Body of pancreas (tissue), 4 donors: ENCODE measurements at regions not wholly inside any gene's neighbourhood (a gene's known extent, or its start where the extent isn't known, plus 50 kb on each side); places are given as distances from the start of the nearest gene placed in this dataset.

Experiments used
- ATAC-seq: fragments of 150-250 bp; one replicate; pipeline ENCODE4 v1.9.1; 2016
- DNase-seq, 4 donors: peaks; one replicate each; pipeline ENCODE4 v3.0.0-alpha.2; 2019
- H3K27ac ChIP-seq, 4 donors: fragments of 200-600 bp; sonication (generic); 1 replicate in 3 of 4; 2 replicates in 1 of 4; pipeline versions ENCODE4 v1.5.1 to v1.6.1; 2016 to 2019; ENCODE audit warnings: mild to moderate bottlenecking in 1 of 4, mixed read lengths in 1 of 4, moderate library complexity in 1 of 4
- H3K27me3 ChIP-seq, 2 donors: fragments of 200-600 bp; sonication (generic); one replicate each; pipeline ENCODE4 v1.6.0; 2016; ENCODE audit warnings: mild to moderate bottlenecking in 1 of 2
- H3K36me3 ChIP-seq, 2 donors: fragments of 200-600 bp; sonication (generic); replicated peaks in 1 of 2; 2 replicates each; pipeline ENCODE4 v1.5.1; 2016; ENCODE audit warnings: low read depth in 2 of 2; ENCODE audit not compliant: insufficient read depth in 1 of 2
- H3K4me1 ChIP-seq: fragments of 200-600 bp; sonication (generic); one replicate; pipeline ENCODE4 v1.6.0; 2016
- H3K4me3 ChIP-seq, 2 donors: fragments of 200-600 bp; sonication (generic); 1 replicate in 1 of 2; 2 replicates in 1 of 2; pipeline ENCODE4 v1.5.1; 2016 to 2019
- H3K9me3 ChIP-seq, 3 donors: fragments of 200-600 bp; sonication (generic); 1 replicate in 2 of 3; 2 replicates in 1 of 3; pipeline ENCODE4 v1.5.1; 2016
- POLR2A ChIP-seq, 3 donors: fragments of 450-650 bp; IDR thresholded peaks; one replicate each; pipeline ENCODE4 v1.6.1; 2016; ENCODE audit warnings: antibody characterized with exemption in 3 of 3, mild to moderate bottlenecking in 2 of 3
- WGBS, 2 donors: methylation state at CpG; one replicate each; pipeline ENCODE4 v1.1.5; 2017; 5-methylcytosine and 5-hydroxymethylcytosine counted together
- intact Hi-C: fragments of 100-400 bp; cut with DNase I; formaldehyde crosslinking; loops from one replicate; pipeline ENCODE4 v1.15.1; 2023
- TF ChIP-seq, protein P1 (sequence below), 7 experiments: fragments of 450-650 bp in 4 of 7; fragments of 200-600 bp in 3 of 7; sonication (generic) in 3 of 7; IDR thresholded peaks; one replicate each; pipeline ENCODE4 v1.5.1; 2016 to 2019; ENCODE audit warnings: antibody characterized with exemption in 7 of 7

DNA sequence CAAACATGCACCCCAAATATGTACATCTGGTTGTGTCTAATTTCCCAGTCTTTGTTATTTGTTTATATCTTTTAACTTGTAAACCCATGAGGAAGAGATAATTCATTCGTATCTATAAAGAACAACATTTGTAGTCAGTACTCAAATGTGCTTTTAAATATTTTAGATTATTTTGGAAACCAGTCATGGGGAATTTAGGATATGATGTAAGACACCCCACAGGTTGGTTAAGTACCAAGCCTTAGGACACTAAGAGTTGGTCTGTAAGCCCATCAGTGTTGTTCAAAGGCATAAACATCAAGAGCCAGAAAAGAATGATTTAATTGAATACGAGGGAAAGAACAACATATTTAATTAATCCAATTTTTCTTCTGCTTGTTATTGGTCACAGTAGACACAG lies 421.1 kb upstream of the SEMA3C start:
- H3K4me1 ChIP-seq: no peaks in the 10 kb centered on the region
- intact Hi-C loops: no loop called here
- no peaks in the 10 kb centered on the region for H3K36me3 ChIP-seq
- no peak for DNase-seq
- WGBS, 2 donors: 39 to 65% methylated on average over 2 of the region's 2 CpGs
- no peaks in the 10 kb centered on the region for H3K27me3 ChIP-seq
- no peak overlapping the region for H3K27ac ChIP-seq
- H3K9me3 ChIP-seq: no peaks in the 10 kb centered on the region
- no peak for ATAC-seq
- TF ChIP-seq, protein P1, sequence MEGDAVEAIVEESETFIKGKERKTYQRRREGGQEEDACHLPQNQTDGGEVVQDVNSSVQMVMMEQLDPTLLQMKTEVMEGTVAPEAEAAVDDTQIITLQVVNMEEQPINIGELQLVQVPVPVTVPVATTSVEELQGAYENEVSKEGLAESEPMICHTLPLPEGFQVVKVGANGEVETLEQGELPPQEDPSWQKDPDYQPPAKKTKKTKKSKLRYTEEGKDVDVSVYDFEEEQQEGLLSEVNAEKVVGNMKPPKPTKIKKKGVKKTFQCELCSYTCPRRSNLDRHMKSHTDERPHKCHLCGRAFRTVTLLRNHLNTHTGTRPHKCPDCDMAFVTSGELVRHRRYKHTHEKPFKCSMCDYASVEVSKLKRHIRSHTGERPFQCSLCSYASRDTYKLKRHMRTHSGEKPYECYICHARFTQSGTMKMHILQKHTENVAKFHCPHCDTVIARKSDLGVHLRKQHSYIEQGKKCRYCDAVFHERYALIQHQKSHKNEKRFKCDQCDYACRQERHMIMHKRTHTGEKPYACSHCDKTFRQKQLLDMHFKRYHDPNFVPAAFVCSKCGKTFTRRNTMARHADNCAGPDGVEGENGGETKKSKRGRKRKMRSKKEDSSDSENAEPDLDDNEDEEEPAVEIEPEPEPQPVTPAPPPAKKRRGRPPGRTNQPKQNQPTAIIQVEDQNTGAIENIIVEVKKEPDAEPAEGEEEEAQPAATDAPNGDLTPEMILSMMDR (IDR thresholded peaks at IDR 0.05): no peak
- TF ChIP-seq POLR2A (IDR thresholded peaks at IDR 0.05): no peak
- no peak overlapping the region for H3K4me3 ChIP-seq

DNA sequence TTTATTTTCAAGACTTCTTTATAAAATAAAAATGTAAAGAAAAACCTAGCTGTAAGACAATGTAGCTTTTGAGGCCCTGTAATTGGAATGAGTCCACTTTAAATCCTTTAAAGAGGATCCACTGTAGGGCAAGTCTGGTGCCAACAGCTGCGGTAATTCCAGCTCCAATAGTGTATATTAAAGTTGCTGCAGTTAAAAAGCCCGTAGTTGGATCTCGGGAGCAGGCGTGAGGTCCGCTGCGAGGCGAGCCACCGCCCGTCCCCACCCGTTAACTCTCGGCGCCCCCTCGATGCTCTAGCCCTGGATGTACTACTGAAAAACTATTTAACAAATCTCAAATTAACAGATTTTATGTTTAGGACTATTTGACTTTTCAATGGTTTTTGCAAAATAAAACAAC lies 414.7 kb upstream of the SEMA3C start:
- WGBS, 2 donors: 91 to 92% methylated on average over 13 of the region's 13 CpGs
- no peak for ATAC-seq
- intact Hi-C loops: no loop called here

DNA sequence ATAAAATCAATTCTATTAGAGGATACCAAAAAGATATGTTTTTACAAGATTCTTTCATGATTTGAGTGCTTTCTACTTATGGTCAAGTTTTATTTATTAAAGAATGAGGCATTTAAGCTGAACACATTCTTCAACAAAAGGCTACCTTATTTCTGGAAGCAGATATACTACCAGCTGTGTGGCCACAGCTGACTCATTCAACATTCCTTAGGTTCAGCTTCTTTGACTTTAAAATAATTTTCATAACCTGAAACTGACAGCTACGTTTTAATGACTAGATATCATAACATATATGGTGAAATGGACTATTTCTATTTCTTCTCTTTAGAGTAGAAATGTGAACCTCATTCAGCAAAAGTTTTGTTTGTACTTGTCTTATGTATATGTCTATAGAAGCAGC lies 414.2 kb upstream of the SEMA3C start:
- ATAC-seq: no peak
- H3K4me1 ChIP-seq: no peaks in the 10 kb centered on the region
- H3K9me3 ChIP-seq: no peaks in the 10 kb centered on the region
- H3K27ac ChIP-seq: no peak overlapping the region
- intact Hi-C loops: no loop called here
- H3K27me3 ChIP-seq: no peaks in the 10 kb centered on the region
- WGBS, 2 donors: 71 to 87% methylated on average over 1 of the region's 1 CpG
- no peak overlapping the region for H3K4me3 ChIP-seq
- TF ChIP-seq, protein P1 (IDR thresholded peaks at IDR 0.05): no peak
- no peak for TF ChIP-seq POLR2A (IDR thresholded peaks at IDR 0.05)
- no peak for DNase-seq
- no peaks in the 10 kb centered on the region for H3K36me3 ChIP-seq

More for the DNA sequence above, 414.7 kb upstream of the SEMA3C start:
- Histone ChIP-seq H3K27ac (no peak overlapping the region), H3K36me3 (no peaks in the 10 kb centered on the region), H3K9me3 (no peaks in the 10 kb centered on the region), H3K27me3 (no peaks in the 10 kb centered on the region), H3K4me3 (no peak overlapping the region), H3K4me1 (no peaks in the 10 kb centered on the region)
- no peak for DNase-seq
- TF ChIP-seq POLR2A (IDR thresholded peaks at IDR 0.05): no peak
- TF ChIP-seq, protein P1 (IDR thresholded peaks at IDR 0.05): no peak

DNA sequence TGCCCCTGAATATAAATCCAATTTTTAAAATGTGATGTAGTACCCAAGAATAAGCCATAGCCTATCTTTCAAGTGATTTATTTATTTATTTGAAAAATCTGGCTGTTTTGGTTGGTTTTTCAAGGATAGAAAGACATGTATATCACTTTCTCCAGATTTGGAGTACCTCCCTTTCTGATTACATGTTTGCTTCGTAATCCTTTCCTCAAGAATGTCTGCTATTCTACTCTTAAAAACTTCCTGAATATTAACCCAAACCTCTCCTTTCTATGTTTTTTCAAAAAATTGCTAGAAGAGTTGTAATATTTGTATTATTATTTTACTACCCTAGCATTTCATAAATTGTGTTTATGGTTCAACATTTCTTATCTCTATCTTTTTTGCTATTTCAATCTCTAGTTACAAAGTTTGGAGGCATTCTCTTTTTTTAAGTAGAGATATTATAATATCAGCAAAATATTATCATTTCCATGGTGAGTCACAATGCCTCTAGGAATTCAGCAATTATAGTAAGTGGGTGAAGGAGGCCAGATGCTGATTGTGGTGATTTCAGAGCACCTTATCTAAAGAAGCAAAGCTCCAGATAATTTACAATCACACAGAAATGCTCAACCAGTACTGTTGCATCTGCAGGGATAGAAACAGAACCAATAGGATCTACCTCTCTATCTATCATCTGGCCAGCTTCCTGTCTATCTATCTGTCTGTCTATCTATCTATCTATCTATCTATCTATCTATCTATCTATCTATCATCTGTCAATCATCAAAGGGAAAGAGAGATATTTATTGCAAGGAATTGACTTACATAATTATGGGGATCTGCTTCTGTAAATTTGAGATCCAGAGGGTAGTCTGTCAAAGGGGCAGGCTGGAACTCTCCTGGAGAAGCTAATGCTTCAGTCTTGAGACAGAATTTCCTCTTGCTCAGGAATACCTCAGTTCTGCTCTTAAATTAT lies 412.5 kb upstream of the SEMA3C start:
- ATAC-seq (no peak), DNase-seq (no peak)
- Histone ChIP-seq H3K9me3 (no peaks in the 10 kb centered on the region), H3K27me3 (no peaks in the 10 kb centered on the region), H3K27ac (no peak overlapping the region), H3K4me3 (no peak overlapping the region), H3K4me1 (no peaks in the 10 kb centered on the region), H3K36me3 (no peaks in the 10 kb centered on the region)
- TF ChIP-seq POLR2A (IDR thresholded peaks at IDR 0.05): no peak
- TF ChIP-seq, protein P1 (IDR thresholded peaks at IDR 0.05): no peak
- intact Hi-C loops: no loop called here
- WGBS, 2 donors: 57 to 62% methylated on average over 1 of the region's 1 CpG

DNA sequence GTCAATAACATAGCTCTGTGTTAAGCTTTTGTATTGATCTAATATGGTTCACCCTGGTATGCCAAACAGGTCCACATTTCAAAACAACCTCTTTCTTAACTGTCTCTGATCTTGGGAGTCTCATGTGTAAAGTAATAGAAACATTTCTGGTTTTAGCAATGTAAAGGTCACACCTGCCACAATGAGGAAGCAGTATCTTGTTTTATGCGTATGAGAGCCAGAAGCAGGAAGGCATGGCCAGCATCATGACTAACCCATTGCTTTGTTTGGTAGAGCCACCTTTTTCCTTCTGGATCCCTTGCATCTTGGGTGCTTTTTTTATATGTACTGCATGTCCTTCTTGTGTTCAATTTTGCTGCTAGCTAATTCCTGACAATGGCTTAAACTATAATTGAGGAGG lies 411.3 kb upstream of the SEMA3C start:
- TF ChIP-seq, protein P1 (IDR thresholded peaks at IDR 0.05): no peak
- no peak for TF ChIP-seq POLR2A (IDR thresholded peaks at IDR 0.05)
- Histone ChIP-seq H3K4me3 (no peak overlapping the region), H3K4me1 (no peaks in the 10 kb centered on the region), H3K36me3 (no peaks in the 10 kb centered on the region), H3K27me3 (no peaks in the 10 kb centered on the region), H3K27ac (no peak overlapping the region), H3K9me3 (no peaks in the 10 kb centered on the region)
- DNase-seq (no peak), ATAC-seq (no peak)
- intact Hi-C loops: no loop called here
- WGBS, 2 donors: 90 to 95% methylated on average over 1 of the region's 1 CpG
